ENCODE measurements at regions not wholly inside any gene's neighbourhood (a gene's known extent, or its start where the extent isn't known, plus 50 kb on each side); places are given as distances from the start of the nearest gene placed in this dataset.

GRCh38 chr5:29085142-29085541 lies 2046.8 kb upstream of the CDH9 start:
- TF ChIP-seq CTCF (IDR thresholded peaks at IDR 0.05; ENCODE audit: insufficient read depth, low read length) (no peak), POLR2AphosphoS5 (IDR thresholded peaks at IDR 0.05; ENCODE audit: low read depth) (no peak), REST (IDR thresholded peaks at IDR 0.05; ENCODE audit: insufficient replicate concordance, low read depth) (no peak), SPI1 (IDR thresholded peaks at IDR 0.05; ENCODE audit: borderline replicate concordance, low read depth) (no peak), GABPA (IDR thresholded peaks at IDR 0.05; ENCODE audit: low read depth) (no peak)

Data from HL-60 (cell line).